Esophagus squamous epithelium (tissue), 4 donors: ENCODE measurements at regions not wholly inside any gene's neighbourhood (a gene's known extent, or its start where the extent isn't known, plus 50 kb on each side); places are given as distances from the start of the nearest gene placed in this dataset.

Source experiments
- POLR2A ChIP-seq, 4 donors: fragments of 450-650 bp; IDR thresholded peaks; one replicate each; pipeline ENCODE4 v1.6.1; 2017; ENCODE audit warnings: antibody characterized with exemption in 4 of 4, mild to moderate bottlenecking in 4 of 4, moderate library complexity in 3 of 4
- TF ChIP-seq, protein P1 (sequence below), 6 experiments: fragments of 450-650 bp in 4 of 6; fragments of 200-600 bp in 2 of 6; sonication (generic) in 2 of 6; IDR thresholded peaks; one replicate each; pipeline ENCODE4 v1.5.1; 2016 to 2019; ENCODE audit warnings: antibody characterized with exemption in 6 of 6, mild to moderate bottlenecking in 4 of 6, moderate library complexity in 4 of 6

- TF ChIP-seq, protein P1, sequence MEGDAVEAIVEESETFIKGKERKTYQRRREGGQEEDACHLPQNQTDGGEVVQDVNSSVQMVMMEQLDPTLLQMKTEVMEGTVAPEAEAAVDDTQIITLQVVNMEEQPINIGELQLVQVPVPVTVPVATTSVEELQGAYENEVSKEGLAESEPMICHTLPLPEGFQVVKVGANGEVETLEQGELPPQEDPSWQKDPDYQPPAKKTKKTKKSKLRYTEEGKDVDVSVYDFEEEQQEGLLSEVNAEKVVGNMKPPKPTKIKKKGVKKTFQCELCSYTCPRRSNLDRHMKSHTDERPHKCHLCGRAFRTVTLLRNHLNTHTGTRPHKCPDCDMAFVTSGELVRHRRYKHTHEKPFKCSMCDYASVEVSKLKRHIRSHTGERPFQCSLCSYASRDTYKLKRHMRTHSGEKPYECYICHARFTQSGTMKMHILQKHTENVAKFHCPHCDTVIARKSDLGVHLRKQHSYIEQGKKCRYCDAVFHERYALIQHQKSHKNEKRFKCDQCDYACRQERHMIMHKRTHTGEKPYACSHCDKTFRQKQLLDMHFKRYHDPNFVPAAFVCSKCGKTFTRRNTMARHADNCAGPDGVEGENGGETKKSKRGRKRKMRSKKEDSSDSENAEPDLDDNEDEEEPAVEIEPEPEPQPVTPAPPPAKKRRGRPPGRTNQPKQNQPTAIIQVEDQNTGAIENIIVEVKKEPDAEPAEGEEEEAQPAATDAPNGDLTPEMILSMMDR (IDR thresholded peaks at IDR 0.05), result no peak
- no peak for TF ChIP-seq POLR2A (IDR thresholded peaks at IDR 0.05)
These were observed 305.0 kb upstream of the TNC start for GRCh38 chr9:115422932-115423440.
